Loucy (cell line): ENCODE measurements at regions not wholly inside any gene's neighbourhood (a gene's known extent, or its start where the extent isn't known, plus 50 kb on each side); places are given as distances from the start of the nearest gene placed in this dataset.
A peak's percentile ranks its signal among the peaks of the same experiment; 100 is the strongest.

Experiments
- H2AFZ ChIP-seq: fragments of 200-600 bp; sonication (generic); 2 replicates; pipeline ENCODE4 v1.6.0; 2016; ENCODE audit warnings: antibody characterized with exemption, mild to moderate bottlenecking, low read length, moderate library complexity
- H3F3A ChIP-seq: fragments of 200-600 bp; 2 replicates; pipeline ENCODE4 v1.6.0; 2016; ENCODE audit warnings: antibody characterized with exemption, low read depth, mild to moderate bottlenecking
- H3K27me3 ChIP-seq: fragments of 200-600 bp; sonication (generic); 2 replicates; pipeline ENCODE4 v1.6.1; 2014; ENCODE audit warnings: low read length, mild to moderate bottlenecking; ENCODE audit not compliant: insufficient read depth, poor library complexity, severe bottlenecking
- H3K36me3 ChIP-seq: fragments of 200-600 bp; sonication (generic); 2 replicates; pipeline ENCODE4 v1.6.1; 2016; ENCODE audit warnings: low read length; ENCODE audit not compliant: insufficient read depth
- H3K4me1 ChIP-seq: fragments of 200-600 bp; sonication (generic); 2 replicates; pipeline ENCODE4 v1.5.1; 2014; ENCODE audit warnings: low read length, mild to moderate bottlenecking; ENCODE audit not compliant: insufficient read depth, poor library complexity, severe bottlenecking
- H3K4me2 ChIP-seq: fragments of 200-600 bp; sonication (generic); 2 replicates; pipeline ENCODE4 v1.6.0; 2014; ENCODE audit warnings: antibody characterized with exemption, low read length, low read depth, mild to moderate bottlenecking; ENCODE audit not compliant: poor library complexity, severe bottlenecking
- H3K4me3 ChIP-seq: fragments of 200-600 bp; sonication (generic); 2 replicates; pipeline ENCODE4 v1.5.1; 2014; ENCODE audit warnings: low read length, mild to moderate bottlenecking, mixed read lengths; ENCODE audit not compliant: poor library complexity, severe bottlenecking
- H3K79me2 ChIP-seq: fragments of 200-600 bp; sonication (generic); 2 replicates; pipeline ENCODE4 v1.6.1; 2014; ENCODE audit warnings: low read length; ENCODE audit not compliant: insufficient read depth
- H3K9ac ChIP-seq: fragments of 200-600 bp; sonication (generic); 2 replicates; pipeline ENCODE4 v1.6.0; 2014; ENCODE audit warnings: mild to moderate bottlenecking, low read depth, low read length, moderate library complexity; ENCODE audit not compliant: poor library complexity, severe bottlenecking
- H3K9me2 ChIP-seq: fragments of 200-600 bp; sonication (generic); replicated peaks from 2 replicates; pipeline ENCODE4 v1.6.1; 2016; ENCODE audit warnings: low read depth, low read length, mixed read lengths
- H3K9me3 ChIP-seq: fragments of 200-600 bp; sonication (generic); 2 replicates; pipeline ENCODE4 v1.6.1; 2014; ENCODE audit warnings: mild to moderate bottlenecking, antibody characterized with exemption, low read length, low read depth; ENCODE audit not compliant: insufficient read depth
- H4K20me1 ChIP-seq: fragments of 200-600 bp; sonication (generic); 2 replicates; pipeline ENCODE4 v1.6.0; 2014; ENCODE audit warnings: antibody characterized with exemption, low read length, mild to moderate bottlenecking; ENCODE audit not compliant: insufficient read depth, poor library complexity, severe bottlenecking
- EZH2phosphoT487 ChIP-seq: fragments of 200-600 bp; IDR thresholded peaks from 2 replicates; pipeline ENCODE4 v1.6.1; 2018; ENCODE audit warnings: antibody characterized with exemption, mild to moderate bottlenecking, moderate library complexity, borderline replicate concordance
- TF ChIP-seq, protein P1 (sequence below): fragments of 200-600 bp; sonication (generic); conservative IDR thresholded peaks from 2 replicates; pipeline ENCODE4 v1.5.1; 2014; ENCODE audit warnings: mild to moderate bottlenecking, antibody characterized with exemption, low read length

DNA sequence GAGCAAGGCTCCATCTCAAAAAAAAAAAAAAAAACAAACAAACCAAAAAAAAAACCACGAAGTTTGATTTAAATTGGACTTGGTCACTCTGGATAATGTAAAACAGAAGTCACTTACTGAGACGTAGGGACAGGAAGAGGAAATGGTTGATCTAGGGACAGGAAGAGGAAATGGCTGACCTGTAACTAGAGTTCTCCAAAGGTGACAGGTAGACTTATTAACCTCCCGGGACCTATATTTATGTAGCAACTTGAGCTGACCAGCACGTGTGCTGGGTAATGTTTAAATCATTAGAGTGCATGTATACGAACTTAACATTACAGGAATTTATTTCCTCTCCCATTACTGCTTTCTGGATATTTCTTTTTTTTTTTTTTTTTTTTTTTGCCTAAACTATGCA, 81.5 kb upstream of the DHX40 start:
- H3K4me1 ChIP-seq = peaks cover 9% of the 10 kb centered on the region
- H4K20me1 ChIP-seq = no peaks in the 10 kb centered on the region
- no peaks in the 10 kb centered on the region for H3K9me2 ChIP-seq
- no peaks in the 10 kb centered on the region for H3K27me3 ChIP-seq
- H3F3A ChIP-seq = no peaks in the 10 kb centered on the region
- H3K9ac ChIP-seq = no peak overlapping the region
- no peaks in the 10 kb centered on the region for H3K79me2 ChIP-seq
- TF ChIP-seq EZH2phosphoT487 = no peak
- TF ChIP-seq, protein P1, sequence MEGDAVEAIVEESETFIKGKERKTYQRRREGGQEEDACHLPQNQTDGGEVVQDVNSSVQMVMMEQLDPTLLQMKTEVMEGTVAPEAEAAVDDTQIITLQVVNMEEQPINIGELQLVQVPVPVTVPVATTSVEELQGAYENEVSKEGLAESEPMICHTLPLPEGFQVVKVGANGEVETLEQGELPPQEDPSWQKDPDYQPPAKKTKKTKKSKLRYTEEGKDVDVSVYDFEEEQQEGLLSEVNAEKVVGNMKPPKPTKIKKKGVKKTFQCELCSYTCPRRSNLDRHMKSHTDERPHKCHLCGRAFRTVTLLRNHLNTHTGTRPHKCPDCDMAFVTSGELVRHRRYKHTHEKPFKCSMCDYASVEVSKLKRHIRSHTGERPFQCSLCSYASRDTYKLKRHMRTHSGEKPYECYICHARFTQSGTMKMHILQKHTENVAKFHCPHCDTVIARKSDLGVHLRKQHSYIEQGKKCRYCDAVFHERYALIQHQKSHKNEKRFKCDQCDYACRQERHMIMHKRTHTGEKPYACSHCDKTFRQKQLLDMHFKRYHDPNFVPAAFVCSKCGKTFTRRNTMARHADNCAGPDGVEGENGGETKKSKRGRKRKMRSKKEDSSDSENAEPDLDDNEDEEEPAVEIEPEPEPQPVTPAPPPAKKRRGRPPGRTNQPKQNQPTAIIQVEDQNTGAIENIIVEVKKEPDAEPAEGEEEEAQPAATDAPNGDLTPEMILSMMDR = no peak
- peak overlapping the region; percentile 39 for H3K4me2 ChIP-seq
- H3K9me3 ChIP-seq = no peaks in the 10 kb centered on the region
- 0 out of 2 replicates have a peak overlapping the region, but pooled peaks have one; percentile 7 for H2AFZ ChIP-seq
- H3K36me3 ChIP-seq = no peaks in the 10 kb centered on the region
- no peak overlapping the region for H3K4me3 ChIP-seq

DNA sequence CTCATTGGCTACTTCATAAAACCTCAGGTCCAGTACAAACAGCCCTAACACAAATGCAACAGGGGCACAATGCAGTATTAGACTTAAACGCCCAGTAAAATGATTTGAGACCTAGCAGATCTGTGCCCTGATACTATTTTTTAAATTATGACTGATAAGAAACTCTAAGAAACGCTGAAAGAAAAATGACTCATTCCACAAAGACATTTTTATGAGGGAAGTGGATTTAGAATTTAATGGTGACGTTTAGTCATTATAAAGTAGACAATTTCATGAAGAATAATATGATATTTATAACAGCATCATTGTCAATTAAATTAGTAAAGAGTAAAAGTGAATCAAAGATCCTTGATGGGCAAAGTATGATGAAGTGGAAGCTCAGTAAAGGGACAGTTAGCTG, 80.4 kb upstream of the DHX40 start:
- no peaks in the 10 kb centered on the region for H3K79me2 ChIP-seq
- H4K20me1 ChIP-seq = no peaks in the 10 kb centered on the region
- peaks cover 9% of the 10 kb centered on the region for H3K4me1 ChIP-seq
- H3F3A ChIP-seq = no peaks in the 10 kb centered on the region
- no peaks in the 10 kb centered on the region for H3K9me2 ChIP-seq
- no peak overlapping the region for H2AFZ ChIP-seq
- no peak overlapping the region for H3K9ac ChIP-seq
- no peak overlapping the region for H3K4me2 ChIP-seq
- no peaks in the 10 kb centered on the region for H3K36me3 ChIP-seq
- TF ChIP-seq EZH2phosphoT487 = no peak
- TF ChIP-seq, protein P1 = no peak
- H3K27me3 ChIP-seq = no peaks in the 10 kb centered on the region
- no peak overlapping the region for H3K4me3 ChIP-seq
- no peaks in the 10 kb centered on the region for H3K9me3 ChIP-seq

DNA sequence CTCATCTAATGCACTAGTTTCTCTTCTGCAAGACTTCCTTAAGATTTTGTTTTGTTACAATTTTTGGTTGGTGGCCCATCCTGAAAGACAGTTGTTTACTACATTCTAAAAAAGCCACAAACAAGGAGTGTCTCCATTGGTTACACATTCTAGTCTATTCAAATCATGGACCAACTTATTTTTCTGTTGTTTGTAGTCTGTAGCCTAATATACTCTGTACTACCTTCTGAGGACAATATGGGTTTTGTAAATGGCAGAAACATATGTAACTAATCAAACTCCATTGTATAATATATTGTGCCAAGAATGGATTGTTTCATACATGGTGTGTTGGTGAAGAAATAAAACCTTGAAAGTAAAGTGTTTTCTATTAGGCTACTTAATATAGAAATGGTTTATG, 79.5 kb upstream of the DHX40 start:
- Histone ChIP-seq H3K4me3 (no peak overlapping the region), H4K20me1 (no peaks in the 10 kb centered on the region), H3K36me3 (no peaks in the 10 kb centered on the region), H3K4me1 (peaks cover 9% of the 10 kb centered on the region), H2AFZ (no peak overlapping the region), H3K27me3 (no peaks in the 10 kb centered on the region), H3K79me2 (no peaks in the 10 kb centered on the region), H3K9me2 (no peaks in the 10 kb centered on the region), H3F3A (no peaks in the 10 kb centered on the region), H3K9ac (no peak overlapping the region), H3K9me3 (no peaks in the 10 kb centered on the region), H3K4me2 (no peak overlapping the region)
- TF ChIP-seq EZH2phosphoT487 = no peak
- TF ChIP-seq, protein P1 = no peak
